Endothelial cell of umbilical vein (primary cell): ENCODE measurements at regions not wholly inside any gene's neighbourhood (a gene's known extent, or its start where the extent isn't known, plus 50 kb on each side); places are given as distances from the start of the nearest gene placed in this dataset.

ENCODE experiments used
- BruUV-seq: library from RNA; stranded (reverse); fragments of 400-500 nt; replicated peaks from 2 replicates; lab custom pipeline; 2021; lab: Mats Ljungman, UMichigan
- CTCF ChIA-PET: fragments of 300-600, 350-600 bp; sonication (Branson Sonifier 250); formaldehyde crosslinking; loops from one replicate; lab custom pipeline; 2021; ENCODE audit warnings: antibody characterized with exemption, inconsistent platforms; lab: Charles Lee
- POLR2A ChIA-PET: fragments of 300-600, 350-600 bp; sonication (Branson Sonifier 250); formaldehyde crosslinking; loops from one replicate; lab custom pipeline; 2021; ENCODE audit warnings: antibody characterized with exemption, inconsistent platforms; lab: Charles Lee
- DNase-seq: peaks from one replicate; pipeline ENCODE4 v3.0.0-alpha.2; 2011; ENCODE audit warnings: low read depth, low spot score
- FAIRE-seq: peaks from 2 replicates; lab custom pipeline; 2011; peaks lifted over from hg19 to GRCh38; lab: Jason Lieb, UNC
- H2AFZ ChIP-seq: 2 replicates; pipeline ENCODE4 v1.6.0; 2012; ENCODE audit warnings: low read depth, low read length, control low read depth, inconsistent platforms
- H3K27ac ChIP-seq: 2 replicates; pipeline ENCODE4 v1.5.1; 2011; ENCODE audit warnings: low read depth, mild to moderate bottlenecking, control low read depth, low read length, moderate library complexity; ENCODE audit not compliant: insufficient read depth
- H3K27me3 ChIP-seq, 2 experiments: 2 replicates each; pipeline versions ENCODE4 v1.6.0 to v1.6.1; 2011; ENCODE audit warnings: low read length in 2 of 2, mixed read lengths in 1 of 2; ENCODE audit not compliant: control insufficient read depth in 2 of 2, insufficient read depth in 2 of 2
- H3K36me3 ChIP-seq, 2 experiments: 2 replicates in 1 of 2; 3 replicates in 1 of 2; pipeline ENCODE4 v1.5.1; 2011; ENCODE audit warnings: low read length in 2 of 2, mild to moderate bottlenecking in 1 of 2, moderate library complexity in 1 of 2; ENCODE audit not compliant: control insufficient read depth in 2 of 2, insufficient read depth in 2 of 2; ENCODE audit errors: extremely low read depth in 1 of 2
- H3K4me1 ChIP-seq: 3 replicates; pipeline ENCODE4 v1.5.1; 2011; ENCODE audit warnings: mild to moderate bottlenecking, low read length; ENCODE audit not compliant: control insufficient read depth, insufficient read depth; ENCODE audit errors: extremely low read depth
- H3K4me2 ChIP-seq: 2 replicates; pipeline ENCODE4 v1.6.1; 2011; ENCODE audit warnings: low read length, control low read depth, mixed read lengths; ENCODE audit not compliant: insufficient read depth
- H3K4me3 ChIP-seq, 3 experiments: fragments of 200-600 bp in 1 of 3; sonication (generic), shearing (Covaris generic) in 1 of 3; replicated peaks in 1 of 3; 2 replicates each; pipeline ENCODE4 v1.5.1; 2011 to 2016; ENCODE audit warnings: control low read depth in 3 of 3, low read length in 3 of 3, mild to moderate bottlenecking in 2 of 3, inconsistent platforms in 1 of 3, low read depth in 1 of 3, moderate library complexity in 1 of 3; ENCODE audit not compliant: insufficient read depth in 1 of 3
- H3K79me2 ChIP-seq: 2 replicates; pipeline ENCODE4 v1.6.0; 2012; ENCODE audit warnings: low read length, inconsistent platforms; ENCODE audit not compliant: control insufficient read depth, insufficient read depth
- H3K9ac ChIP-seq: replicated peaks from 2 replicates; pipeline ENCODE3; 2011; ENCODE audit warnings: low read length, control low read depth; ENCODE audit not compliant: insufficient read depth; ENCODE audit errors: extremely low read depth
- H3K9me1 ChIP-seq: replicated peaks from 3 replicates; pipeline ENCODE4 v1.6.0; 2011; ENCODE audit warnings: mild to moderate bottlenecking, low read length; ENCODE audit not compliant: control insufficient read depth, insufficient read depth; ENCODE audit errors: extremely low read depth
- H3K9me3 ChIP-seq: replicated peaks from 2 replicates; pipeline ENCODE4 v1.5.1; 2012; ENCODE audit warnings: low read length, inconsistent platforms; ENCODE audit not compliant: control insufficient read depth, insufficient read depth
- H4K20me1 ChIP-seq: replicated peaks from 2 replicates; pipeline ENCODE3; 2011; ENCODE audit warnings: mild to moderate bottlenecking, low read length; ENCODE audit not compliant: control insufficient read depth, insufficient read depth; ENCODE audit errors: extremely low read depth
- CTCF ChIP-seq, 2 donors: IDR thresholded peaks; 1 replicate in 1 of 2; 2 replicates in 1 of 2; pipeline ENCODE4 v1.5.1; 2011; ENCODE audit warnings: low read length in 2 of 2, mild to moderate bottlenecking in 2 of 2, moderate library complexity in 2 of 2, control low read depth in 1 of 2, inconsistent platforms in 1 of 2, low read depth in 1 of 2; ENCODE audit not compliant: insufficient read depth in 1 of 2; ENCODE audit errors: extremely low read depth in 1 of 2
- EZH2 ChIP-seq: IDR thresholded peaks from 2 replicates; pipeline ENCODE4 v1.6.1; 2012; ENCODE audit warnings: borderline replicate concordance, low read depth, mild to moderate bottlenecking, moderate library complexity, low read length, inconsistent platforms; ENCODE audit not compliant: severe bottlenecking
- FOS ChIP-seq: IDR thresholded peaks from 2 replicates; pipeline ENCODE4 v1.6.1; 2011; ENCODE audit warnings: mild to moderate bottlenecking, low read length, moderate library complexity, borderline replicate concordance; ENCODE audit not compliant: insufficient read depth
- GATA2 ChIP-seq: IDR thresholded peaks from 2 replicates; pipeline ENCODE4 v1.7.0; 2011; ENCODE audit warnings: low read depth, mild to moderate bottlenecking, moderate library complexity, mixed read lengths, low read length; ENCODE audit not compliant: insufficient read length, insufficient read depth
- JUN ChIP-seq: IDR thresholded peaks from 2 replicates; pipeline ENCODE4 v1.6.1; 2011; ENCODE audit warnings: borderline replicate concordance, low read depth; ENCODE audit not compliant: insufficient read length, insufficient read depth
- MAX ChIP-seq: IDR thresholded peaks from 2 replicates; pipeline ENCODE4 v1.6.1; 2011; ENCODE audit not compliant: insufficient read depth, insufficient read length
- MYC ChIP-seq: IDR thresholded peaks from one replicate; pipeline ENCODE4 v1.6.1; 2011; ENCODE audit warnings: mild to moderate bottlenecking, low read depth, low read length
- POLR2A ChIP-seq: IDR thresholded peaks from 2 replicates; pipeline ENCODE4 v1.6.1; 2012; ENCODE audit warnings: low read depth, mild to moderate bottlenecking, control low read depth, low read length
- POLR2AphosphoS5 ChIP-seq: IDR thresholded peaks from 2 replicates; pipeline ENCODE4 v1.6.1; 2012; ENCODE audit warnings: low read depth, mild to moderate bottlenecking, control low read depth, low read length, moderate library complexity; ENCODE audit not compliant: insufficient read depth
- dilution Hi-C: fragments of 300-500 bp; cut with MboI; formaldehyde crosslinking; loops from one replicate; pipeline ENCODE4 v1.15.0; 2019; ENCODE audit warnings: low sequenced_read_pairs; ENCODE audit not compliant: extremely low pct_ligation_motif_present
- intact Hi-C: fragments of 100-400 bp; cut with micrococcal nuclease; formaldehyde crosslinking; loops from one replicate; pipeline ENCODE4 v1.10.0; 2022

- Histone ChIP-seq H3K27me3 (no peaks in the 10 kb centered on the region), H3K4me1 (no peaks in the 10 kb centered on the region), H2AFZ (no peak overlapping the region), H3K27ac (no peak overlapping the region), H3K79me2 (no peaks in the 10 kb centered on the region), H3K4me3 (no peak overlapping the region), H3K9me1 (no peaks in the 10 kb centered on the region), H3K9me3 (no peaks in the 10 kb centered on the region), H3K4me2 (no peak overlapping the region), H4K20me1 (no peaks in the 10 kb centered on the region), H3K9ac (no peak overlapping the region), H3K36me3 (no peaks in the 10 kb centered on the region)
- CTCF ChIA-PET, result no interaction called here
- dilution Hi-C loops (no loop called here), intact Hi-C loops (no loop called here)
- FAIRE-seq, result no peak
- POLR2A ChIA-PET, result no interaction called here
- no peak for TF ChIP-seq POLR2A
- no peak for TF ChIP-seq MAX
- no peak for TF ChIP-seq POLR2AphosphoS5
- TF ChIP-seq MYC, result no peak
- TF ChIP-seq FOS, result no peak
- TF ChIP-seq JUN, result no peak
- TF ChIP-seq EZH2, result no peak
- no TSS peak for BruUV-seq
- no peak for DNase-seq
These were observed 201.4 kb downstream of the PLOD2 start for GRCh38 chr3:145959457-145960088.

- Histone ChIP-seq H3K9me1 (no peaks in the 10 kb centered on the region), H3K9ac (no peak overlapping the region), H3K79me2 (no peaks in the 10 kb centered on the region), H2AFZ (no peak overlapping the region), H4K20me1 (no peaks in the 10 kb centered on the region), H3K4me3 (no peak overlapping the region), H3K27me3 (no peaks in the 10 kb centered on the region), H3K4me1 (no peaks in the 10 kb centered on the region), H3K27ac (no peak overlapping the region), H3K36me3 (no peaks in the 10 kb centered on the region), H3K9me3 (no peaks in the 10 kb centered on the region), H3K4me2 (no peak overlapping the region)
- ChIA-PET CTCF (interaction anchor here (1.4 kb wide), 1 partner anchor 11 kb away, joined by 6 read pairs; no protein-coding TSS in a partner anchor), POLR2A (no interaction called here)
- TF ChIP-seq JUN (no peak), MYC (no peak), POLR2AphosphoS5 (no peak), CTCF (IDR thresholded peaks at IDR 0.05; ENCODE audit: extremely low read depth in 1 of 2, insufficient read depth in 1 of 2, low read depth in 1 of 2, low read length in 2 of 2) (no peak), GATA2 (no peak), EZH2 (no peak), FOS (no peak), POLR2A (no peak)
- no peak for DNase-seq
- intact Hi-C loops, result no loop called here
- BruUV-seq, result no TSS peak
- FAIRE-seq, result no peak
- dilution Hi-C loops, result no loop called here
These were observed 197.9 kb downstream of the PLOD2 start for GRCh38 chr3:145963111-145963510.
